CD4-positive, alpha-beta T cell (primary cell): ENCODE measurements at regions not wholly inside any gene's neighbourhood (a gene's known extent, or its start where the extent isn't known, plus 50 kb on each side); places are given as distances from the start of the nearest gene placed in this dataset.

ENCODE experiments used
- ATAC-seq: fragments of 200-7000 bp; cut with Tn5 transposase; one replicate; pipeline ENCODE4 v1.10.0; 2022; ENCODE audit warnings: mild to moderate bottlenecking; ENCODE audit not compliant: poor library complexity
- CTCF ChIA-PET: fragments of 350-600 bp; sonication (Branson Sonifier 250); formaldehyde crosslinking; loops from one replicate; lab custom pipeline; 2021; ENCODE audit warnings: antibody characterized with exemption, inconsistent platforms; lab: Charles Lee
- POLR2A ChIA-PET: fragments of 350-600 bp; sonication (Branson Sonifier 250); formaldehyde crosslinking; loops from one replicate; lab custom pipeline; 2021; ENCODE audit warnings: antibody characterized with exemption, inconsistent platforms; lab: Charles Lee
- DNase-seq, 14 experiments: peaks; one replicate each; pipeline ENCODE4 v3.0.0-alpha.2; 2013 to 2020; ENCODE audit warnings: mixed read lengths in 2 of 14
- H3K27ac ChIP-seq, 2 donors: one replicate each; pipeline versions ENCODE4 v1.5.1 to v1.7.0; 2013; ENCODE audit warnings: low read length in 2 of 2, low read depth in 1 of 2, mild to moderate bottlenecking in 1 of 2
- H3K27me3 ChIP-seq, 2 experiments: 1 replicate in 1 of 2; 2 replicates in 1 of 2; pipeline versions ENCODE4 v1.6.1 to v1.7.0; 2013; ENCODE audit warnings: low read length in 2 of 2, control low read depth in 1 of 2, mild to moderate bottlenecking in 1 of 2, moderate library complexity in 1 of 2; ENCODE audit not compliant: insufficient read depth in 2 of 2, control insufficient read depth in 1 of 2
- H3K36me3 ChIP-seq: one replicate; pipeline ENCODE4 v1.6.1; 2013; ENCODE audit warnings: low read length, control low read depth; ENCODE audit not compliant: insufficient read depth
- H3K4me1 ChIP-seq: one replicate; pipeline ENCODE4 v1.6.1; 2013; ENCODE audit warnings: low read length, control low read depth; ENCODE audit not compliant: insufficient read depth
- H3K4me3 ChIP-seq: one replicate; pipeline ENCODE4 v1.5.1; 2013; ENCODE audit warnings: mild to moderate bottlenecking, low read length, moderate library complexity
- H3K9me3 ChIP-seq, 2 experiments: 1 replicate in 1 of 2; 2 replicates in 1 of 2; pipeline versions ENCODE4 v1.6.1 to v1.7.0; 2013; ENCODE audit warnings: low read length in 2 of 2, mild to moderate bottlenecking in 2 of 2, control low read depth in 1 of 2, moderate library complexity in 1 of 2; ENCODE audit not compliant: control insufficient read depth in 1 of 2, insufficient read depth in 1 of 2
- H3K27ac Mint-ChIP-seq: one replicate; pipeline ENCODE4 v1.8.0; 2020; ENCODE audit warnings: mixed read lengths
- H3K27me3 Mint-ChIP-seq: one replicate; pipeline ENCODE4 v1.8.0; 2021; ENCODE audit warnings: mixed read lengths
- H3K36me3 Mint-ChIP-seq: one replicate; pipeline ENCODE4 v1.8.0; 2021; ENCODE audit warnings: low read depth, mixed read lengths
- H3K4me1 Mint-ChIP-seq: one replicate; pipeline ENCODE4 v1.8.0; 2021; ENCODE audit warnings: low read depth, mixed read lengths
- H3K4me3 Mint-ChIP-seq: one replicate; pipeline ENCODE4 v1.8.0; 2020; ENCODE audit warnings: mild to moderate bottlenecking, mixed read lengths
- H3K9me3 Mint-ChIP-seq: one replicate; pipeline ENCODE4 v1.8.0; 2020; ENCODE audit warnings: mixed read lengths
- CTCF ChIP-seq: fragments of 200-600 bp; IDR thresholded peaks from one replicate; pipeline ENCODE4 v1.8.0; 2022; ENCODE audit warnings: antibody characterized with exemption, mild to moderate bottlenecking
- intact Hi-C, 2 experiments: fragments of 100-400 bp; cut with DNase I in 1 of 2; cut with micrococcal nuclease in 1 of 2; formaldehyde crosslinking; loops; one replicate each; pipeline versions ENCODE4 v1.15.1 to v1.9.0; 2023 to 2025; cut with DNase I, micrococcal nuclease

- ChIA-PET POLR2A (no interaction called here), CTCF (no interaction called here)
- Histone ChIP-seq H3K4me3 (no peak overlapping the region), H3K9me3 (peaks cover 0 to 5% of the 10 kb centered on the region in 2 experiments), H3K36me3 (no peaks in the 10 kb centered on the region), H3K27ac (no peak overlapping the region), H3K4me1 (no peaks in the 10 kb centered on the region), H3K27me3 (no peaks in the 10 kb centered on the region)
- no peaks in the 10 kb centered on the region for H3K27me3 Mint-ChIP-seq
- no peak for TF ChIP-seq CTCF
- no peak overlapping the region for H3K4me3 Mint-ChIP-seq
- no peaks in the 10 kb centered on the region for H3K4me1 Mint-ChIP-seq
- no peaks in the 10 kb centered on the region for H3K9me3 Mint-ChIP-seq
- DNase-seq (no peak), ATAC-seq (no peak)
- no peak overlapping the region for H3K27ac Mint-ChIP-seq
- intact Hi-C loops = no loop called here
- H3K36me3 Mint-ChIP-seq = no peaks in the 10 kb centered on the region
These were observed 59.7 kb upstream of the TMEM72 start for GRCh38 chr10:44851413-44851812.

DNA sequence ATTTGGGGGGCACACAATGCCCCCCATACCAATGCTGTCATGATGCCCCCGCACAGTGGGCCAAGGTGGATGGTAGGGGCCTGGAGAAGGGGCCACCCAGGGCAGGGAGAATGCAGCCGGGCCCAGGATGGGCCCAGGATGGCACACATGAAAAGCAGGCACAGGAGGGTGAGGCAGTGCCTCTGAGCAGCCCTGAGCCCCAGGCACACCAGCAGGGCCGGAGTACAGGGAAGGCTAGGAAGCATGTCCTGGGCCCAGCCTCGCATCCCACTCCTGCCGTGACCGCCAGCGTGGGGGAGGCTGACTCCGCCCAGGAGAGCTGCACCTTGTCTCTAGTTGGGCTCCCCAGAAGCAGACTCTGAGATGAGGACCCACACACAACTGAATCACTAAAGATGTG, 59.3 kb upstream of the TMEM72 start:
- intact Hi-C loops = no loop called here
- H3K4me3 ChIP-seq = no peak overlapping the region

DNA sequence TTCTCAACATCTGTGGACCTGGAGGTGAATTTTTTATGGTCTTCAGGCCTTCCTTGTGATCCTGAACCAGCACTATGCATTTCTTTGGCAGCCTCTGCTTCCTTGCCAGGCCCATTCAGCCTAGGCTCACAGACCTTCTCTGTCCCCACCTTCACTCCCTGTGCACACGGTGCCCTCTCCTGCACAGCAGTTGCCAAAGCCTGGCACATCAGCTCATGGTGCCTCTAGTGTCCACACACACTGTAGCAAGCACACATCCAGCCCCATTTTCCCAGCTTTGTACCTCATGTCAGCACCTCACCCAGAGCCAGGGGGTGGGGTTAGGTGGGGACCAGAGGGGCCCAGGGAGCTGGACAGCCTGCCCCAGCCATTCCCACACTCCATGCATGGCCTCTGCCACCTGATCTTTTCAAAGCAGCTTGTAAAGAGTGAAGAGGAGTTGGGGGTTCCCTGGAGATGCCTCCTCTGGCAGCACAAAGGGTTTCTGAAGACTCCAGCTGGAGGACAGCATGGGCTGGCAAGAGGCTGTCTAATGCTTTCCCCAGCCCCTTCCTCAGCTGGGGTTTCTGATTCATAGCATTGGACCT, 57.9 kb upstream of the TMEM72 start:
- no peaks in the 10 kb centered on the region for H3K27me3 Mint-ChIP-seq
- CTCF ChIA-PET = no interaction called here
- DNase-seq (no peak), ATAC-seq (no peak)
- H3K27ac Mint-ChIP-seq = no peak overlapping the region
- no peak overlapping the region for H3K4me3 ChIP-seq
- no peak overlapping the region for H3K4me3 Mint-ChIP-seq
- H3K4me1 Mint-ChIP-seq = no peaks in the 10 kb centered on the region
- POLR2A ChIA-PET = no interaction called here
- H3K36me3 ChIP-seq = no peaks in the 10 kb centered on the region
- H3K4me1 ChIP-seq = no peaks in the 10 kb centered on the region
- no peaks in the 10 kb centered on the region for H3K9me3 Mint-ChIP-seq
- peaks cover 0 to 5% of the 10 kb centered on the region in 2 experiments for H3K9me3 ChIP-seq
- no peaks in the 10 kb centered on the region for H3K36me3 Mint-ChIP-seq
- TF ChIP-seq CTCF = no peak
- intact Hi-C loops = no loop called here
- H3K27ac ChIP-seq = no peak overlapping the region
- no peaks in the 10 kb centered on the region for H3K27me3 ChIP-seq

More for the DNA sequence above, 59.3 kb upstream of the TMEM72 start:
- ChIA-PET POLR2A (no interaction called here), CTCF (no interaction called here)
- Mint-ChIP-seq H3K9me3 (no peaks in the 10 kb centered on the region), H3K27me3 (no peaks in the 10 kb centered on the region), H3K4me1 (no peaks in the 10 kb centered on the region), H3K27ac (no peak overlapping the region), H3K36me3 (no peaks in the 10 kb centered on the region), H3K4me3 (no peak overlapping the region)
- no peak for ATAC-seq
- H3K27me3 ChIP-seq = no peaks in the 10 kb centered on the region
- H3K4me1 ChIP-seq = no peaks in the 10 kb centered on the region
- no peak for DNase-seq
- no peaks in the 10 kb centered on the region for H3K36me3 ChIP-seq
- no peak overlapping the region for H3K27ac ChIP-seq
- peaks cover 0 to 5% of the 10 kb centered on the region in 2 experiments for H3K9me3 ChIP-seq
- no peak for TF ChIP-seq CTCF
